WI38 (cell line): ENCODE measurements at regions not wholly inside any gene's neighbourhood (a gene's known extent, or its start where the extent isn't known, plus 50 kb on each side); places are given as distances from the start of the nearest gene placed in this dataset.

Experiments used
- H3K4me3 ChIP-seq: 2 replicates; pipeline ENCODE4 v1.5.1; 2011; ENCODE audit warnings: low read depth, mild to moderate bottlenecking, control low read depth, low read length
- TF ChIP-seq, protein P1 (sequence below): IDR thresholded peaks from 2 replicates; pipeline ENCODE4 v1.5.1; 2012; ENCODE audit warnings: low read depth, mild to moderate bottlenecking, control low read depth, low read length

- no peak overlapping the region for H3K4me3 ChIP-seq
- TF ChIP-seq, protein P1, sequence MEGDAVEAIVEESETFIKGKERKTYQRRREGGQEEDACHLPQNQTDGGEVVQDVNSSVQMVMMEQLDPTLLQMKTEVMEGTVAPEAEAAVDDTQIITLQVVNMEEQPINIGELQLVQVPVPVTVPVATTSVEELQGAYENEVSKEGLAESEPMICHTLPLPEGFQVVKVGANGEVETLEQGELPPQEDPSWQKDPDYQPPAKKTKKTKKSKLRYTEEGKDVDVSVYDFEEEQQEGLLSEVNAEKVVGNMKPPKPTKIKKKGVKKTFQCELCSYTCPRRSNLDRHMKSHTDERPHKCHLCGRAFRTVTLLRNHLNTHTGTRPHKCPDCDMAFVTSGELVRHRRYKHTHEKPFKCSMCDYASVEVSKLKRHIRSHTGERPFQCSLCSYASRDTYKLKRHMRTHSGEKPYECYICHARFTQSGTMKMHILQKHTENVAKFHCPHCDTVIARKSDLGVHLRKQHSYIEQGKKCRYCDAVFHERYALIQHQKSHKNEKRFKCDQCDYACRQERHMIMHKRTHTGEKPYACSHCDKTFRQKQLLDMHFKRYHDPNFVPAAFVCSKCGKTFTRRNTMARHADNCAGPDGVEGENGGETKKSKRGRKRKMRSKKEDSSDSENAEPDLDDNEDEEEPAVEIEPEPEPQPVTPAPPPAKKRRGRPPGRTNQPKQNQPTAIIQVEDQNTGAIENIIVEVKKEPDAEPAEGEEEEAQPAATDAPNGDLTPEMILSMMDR: no peak
Observed at GRCh38 chr2:225103737-225104141, 61.5 kb upstream of the DOCK10 start.

DNA sequence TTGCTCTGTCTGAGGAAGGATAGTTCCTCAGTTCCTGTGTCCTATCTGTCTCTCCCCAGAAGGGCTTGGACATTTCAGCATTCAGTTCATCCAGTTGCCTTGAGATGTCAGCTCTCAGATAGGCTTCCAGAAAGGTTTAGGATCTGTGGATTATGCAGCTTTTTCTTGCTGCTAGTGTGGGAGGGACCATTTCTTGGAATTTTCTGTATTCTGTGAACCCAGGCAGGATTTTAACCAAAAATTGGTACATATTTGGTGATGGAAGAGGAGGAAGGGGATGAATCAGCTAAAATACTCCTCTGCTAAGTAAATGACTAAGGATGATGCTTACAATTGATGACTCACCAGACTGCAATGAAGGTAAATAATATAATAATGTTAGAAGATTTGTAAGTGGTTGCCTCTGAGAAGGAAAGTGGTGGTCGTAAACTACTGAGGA is 58.6 kb upstream of the DOCK10 start:
- TF ChIP-seq, protein P1: no peak
- peak overlapping the region; percentile 34 for H3K4me3 ChIP-seq

- peak overlapping the region; percentile 34 for H3K4me3 ChIP-seq
- TF ChIP-seq, protein P1: no peak
Observed at GRCh38 chr2:225100269-225100668, 58.0 kb upstream of the DOCK10 start.

DNA sequence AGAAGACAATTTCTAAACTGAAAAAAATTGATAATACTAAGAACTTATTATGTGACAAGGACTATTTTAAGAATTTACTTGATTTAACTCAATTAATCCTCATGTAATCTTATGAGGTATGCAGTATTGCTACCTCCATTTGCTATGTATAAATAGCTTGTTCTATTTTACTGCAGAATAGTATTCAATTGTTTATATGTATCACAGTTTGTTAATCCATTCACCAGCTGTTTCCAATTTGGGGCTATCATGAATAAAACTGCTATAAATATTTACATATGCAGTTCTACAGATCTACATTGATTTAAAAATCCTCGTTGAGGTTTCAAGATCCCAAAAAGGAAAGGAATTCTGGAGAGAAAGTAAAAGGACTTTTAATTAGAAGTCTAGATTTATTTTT is 54.8 kb upstream of the DOCK10 start:
- H3K4me3 ChIP-seq: no peak overlapping the region
- TF ChIP-seq, protein P1: no peak
